GM19397 (cell line): ENCODE measurements at regions not wholly inside any gene's neighbourhood (a gene's known extent, or its start where the extent isn't known, plus 50 kb on each side); places are given as distances from the start of the nearest gene placed in this dataset.
"Not testable (repeated sequence)": the region's sequence is repeated elsewhere in the genome, so short reads cannot be mapped to it uniquely, and the experiment has no call there.

ENCODE experiments used
- ATAC-seq: cut with Tn5 transposase; IDR thresholded peaks from one replicate; pipeline ENCODE4 v1.9.1; 2021; ENCODE audit warnings: mild to moderate bottlenecking, moderate library complexity; ENCODE audit not compliant: unreplicated experiment

GRCh38 chrX:7640392-7640791, 202.6 kb upstream of the VCX start:
- no peak for ATAC-seq

GRCh38 chrX:7638078-7638710, 204.8 kb upstream of the VCX start:
- ATAC-seq = no peak

GRCh38 chrX:7637066-7637465, 205.9 kb upstream of the VCX start:
- ATAC-seq = no peak

GRCh38 chrX:7635604-7636003, 207.4 kb upstream of the VCX start:
- ATAC-seq = no peak

- ATAC-seq = no peak
Observed at GRCh38 chrX:7620560-7620959, 222.4 kb upstream of the VCX start.

GRCh38 chrX:7617994-7618393, 225.0 kb upstream of the VCX start:
- ATAC-seq = no peak

- no peak for ATAC-seq
Observed at GRCh38 chrX:7614616-7615015, 228.4 kb upstream of the VCX start.

GRCh38 chrX:7608625-7609024, 234.3 kb upstream of the VCX start:
- not testable (repeated sequence) for ATAC-seq

GRCh38 chrX:7606039-7606652, 236.8 kb upstream of the VCX start:
- no peak for ATAC-seq

- ATAC-seq = no peak
Observed at GRCh38 chrX:7603387-7603786, 239.6 kb upstream of the VCX start.

GRCh38 chrX:7596822-7597221, 246.1 kb upstream of the VCX start:
- no peak for ATAC-seq

GRCh38 chrX:7593370-7593769, 249.6 kb upstream of the VCX start:
- ATAC-seq = not testable (repeated sequence)

GRCh38 chrX:7586126-7586525, 256.8 kb upstream of the VCX start:
- ATAC-seq = no peak

GRCh38 chrX:7582191-7582590, 260.8 kb upstream of the VCX start:
- no peak for ATAC-seq

- no peak for ATAC-seq
Observed at GRCh38 chrX:7580127-7580526, 262.8 kb upstream of the VCX start.

GRCh38 chrX:7574325-7574724, 268.6 kb upstream of the VCX start:
- ATAC-seq = no peak

GRCh38 chrX:7570432-7571029, 272.4 kb upstream of the VCX start:
- ATAC-seq = no peak

- ATAC-seq = no peak
Observed at GRCh38 chrX:7568597-7568996, 274.4 kb upstream of the VCX start.

GRCh38 chrX:7568130-7568529, 274.8 kb upstream of the VCX start:
- ATAC-seq = no peak

- ATAC-seq = no peak
Observed at GRCh38 chrX:7552760-7553159, 290.2 kb upstream of the VCX start.

- ATAC-seq = no peak
Observed at GRCh38 chrX:7546551-7547080, 296.4 kb upstream of the VCX start.

- no peak for ATAC-seq
Observed at GRCh38 chrX:7545564-7545963, 297.4 kb upstream of the VCX start.
